Activated gamma-delta T cell treated with anti-CD3 and anti-CD28 coated beads, Interleukin-2, amount 50 U/mL, for 16 hours (primary cell): ENCODE measurements at regions not wholly inside any gene's neighbourhood (a gene's known extent, or its start where the extent isn't known, plus 50 kb on each side); places are given as distances from the start of the nearest gene placed in this dataset.
"Not testable (repeated sequence)": the region's sequence is repeated elsewhere in the genome, so short reads cannot be mapped to it uniquely, and the experiment has no call there.

ENCODE experiments used
- DNase-seq: peaks from one replicate; pipeline ENCODE4 v3.0.0-alpha.2; 2020; ENCODE audit warnings: low read depth

DNA sequence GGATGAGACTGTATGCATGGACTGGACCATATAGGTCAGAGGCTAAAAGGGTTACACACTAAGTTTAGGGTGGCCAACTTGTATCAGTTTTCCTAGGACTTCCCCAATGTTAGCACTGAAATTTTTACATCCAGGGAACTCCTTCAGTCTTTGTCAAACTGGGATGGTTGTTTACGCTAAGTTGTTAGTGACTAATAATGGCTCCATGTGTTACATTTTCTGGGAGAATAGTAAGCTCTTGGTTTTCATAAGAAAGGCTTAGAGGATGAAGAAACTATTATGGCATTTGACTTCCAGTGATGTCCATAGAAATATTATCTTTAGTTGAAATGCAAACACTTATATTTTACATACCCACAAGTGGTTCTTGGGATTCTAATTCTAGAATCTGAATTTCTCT, 57.9 kb upstream of the ST3GAL6 start:
- DNase-seq: no peak

DNA sequence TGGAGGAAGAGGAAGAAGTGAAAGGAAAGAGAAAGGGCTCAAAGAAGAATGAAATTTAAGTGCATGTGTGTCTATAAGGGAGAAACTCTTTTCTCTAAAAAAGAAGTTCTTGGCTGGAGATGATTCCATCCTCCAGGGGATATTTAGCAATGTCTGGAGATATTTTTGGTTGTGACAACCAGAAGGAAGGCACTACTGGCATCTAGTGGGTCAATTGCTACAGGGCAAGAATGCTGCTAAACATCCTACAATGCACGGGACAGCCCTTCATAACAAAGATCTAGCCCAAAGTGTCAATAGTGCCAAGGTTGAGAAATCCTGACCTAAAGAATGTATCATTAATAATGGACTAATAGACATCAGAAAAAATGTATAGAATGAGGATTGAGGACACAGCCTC, 57.4 kb upstream of the ST3GAL6 start:
- no peak for DNase-seq

DNA sequence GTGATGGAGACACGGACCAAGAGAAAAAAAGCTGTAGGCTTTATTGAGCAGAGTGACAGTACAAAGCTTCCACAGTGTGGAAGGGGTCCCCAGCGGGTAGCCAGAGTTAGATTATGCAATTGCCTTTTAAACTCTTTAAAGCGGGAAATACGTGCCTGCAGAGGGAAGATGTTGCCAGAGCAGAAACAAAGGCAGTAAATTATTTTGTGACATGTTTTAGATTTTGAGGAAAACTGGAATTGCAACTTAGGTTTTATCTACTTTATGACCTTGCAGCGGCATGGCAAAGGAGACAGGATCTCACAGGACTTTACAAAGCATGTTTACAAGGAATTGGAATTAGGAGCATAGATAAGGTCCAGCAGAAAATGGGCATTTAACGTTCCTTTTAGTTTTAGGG, 54.5 kb upstream of the ST3GAL6 start:
- DNase-seq: not testable (repeated sequence)

- no peak for DNase-seq
Measured at GRCh38 chr3:98709441-98709840, 53.7 kb upstream of the ST3GAL6 start.

DNA sequence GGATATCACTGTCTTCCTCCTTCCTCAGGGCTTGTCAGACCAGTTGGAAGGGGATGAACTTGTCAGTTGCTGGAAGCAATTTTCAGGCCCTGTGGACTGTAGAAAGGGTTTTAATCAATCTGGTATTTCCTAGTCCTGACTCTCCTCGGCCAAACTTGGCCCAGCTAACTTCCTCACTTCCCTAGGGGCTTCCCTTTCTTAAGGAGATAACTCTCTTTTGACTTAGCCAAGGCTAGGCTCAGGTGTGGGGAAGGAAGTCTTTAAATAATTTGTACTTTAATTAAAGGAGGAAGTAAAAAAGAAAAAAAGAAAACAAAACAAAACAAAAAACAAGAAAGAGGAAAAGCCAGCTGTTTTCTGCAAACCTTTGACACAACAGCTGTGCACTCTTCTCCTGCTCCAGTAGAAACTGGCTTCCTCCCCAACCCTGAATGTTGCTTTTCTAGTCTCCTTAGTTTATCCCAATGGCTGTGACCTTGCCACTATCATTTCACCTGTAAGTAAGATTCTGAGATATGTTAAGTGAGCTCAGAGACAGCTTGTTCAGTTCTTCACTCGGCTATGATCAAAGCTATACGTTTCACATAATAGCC, 53.0 kb upstream of the ST3GAL6 start:
- DNase-seq: no peak

DNA sequence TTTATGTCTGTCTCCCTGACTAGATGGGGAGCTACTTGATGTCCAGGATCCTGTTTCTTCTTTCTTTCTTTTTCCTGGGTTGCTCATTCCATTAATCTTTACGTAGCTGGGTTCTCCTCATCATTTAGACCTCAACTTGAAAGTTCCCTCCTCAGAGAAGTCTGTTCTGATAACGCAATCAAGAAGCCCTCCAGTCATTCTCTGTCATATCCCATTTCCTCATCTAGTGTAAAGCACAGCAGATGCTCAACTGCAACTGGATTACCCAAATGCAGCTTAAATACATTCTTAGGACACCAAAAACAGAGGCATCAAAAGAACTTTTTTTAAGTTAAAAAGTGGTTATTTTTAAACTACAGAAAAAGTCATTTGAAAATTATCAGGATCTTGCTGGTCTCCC, 51.7 kb upstream of the ST3GAL6 start:
- DNase-seq: no peak

DNA sequence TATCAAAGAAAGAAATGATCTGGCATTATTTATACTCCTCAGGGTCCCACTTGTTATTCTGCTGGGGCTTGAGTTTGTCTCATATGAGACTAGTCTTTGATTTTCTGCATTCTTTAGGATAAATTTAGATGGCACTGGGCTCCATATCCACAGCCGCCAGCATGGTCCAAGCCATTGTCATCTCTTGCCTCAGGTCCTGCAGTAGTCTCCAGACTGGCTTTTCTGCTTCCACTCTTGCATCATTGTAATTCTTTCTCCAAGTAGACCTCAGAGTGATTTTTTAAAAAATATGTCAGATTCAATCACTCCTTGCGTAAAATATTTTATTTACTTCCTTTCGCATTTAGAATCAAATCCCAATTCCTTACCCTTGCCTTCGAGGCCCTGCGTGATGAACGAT, 50.4 kb upstream of the ST3GAL6 start:
- DNase-seq: no peak

DNA sequence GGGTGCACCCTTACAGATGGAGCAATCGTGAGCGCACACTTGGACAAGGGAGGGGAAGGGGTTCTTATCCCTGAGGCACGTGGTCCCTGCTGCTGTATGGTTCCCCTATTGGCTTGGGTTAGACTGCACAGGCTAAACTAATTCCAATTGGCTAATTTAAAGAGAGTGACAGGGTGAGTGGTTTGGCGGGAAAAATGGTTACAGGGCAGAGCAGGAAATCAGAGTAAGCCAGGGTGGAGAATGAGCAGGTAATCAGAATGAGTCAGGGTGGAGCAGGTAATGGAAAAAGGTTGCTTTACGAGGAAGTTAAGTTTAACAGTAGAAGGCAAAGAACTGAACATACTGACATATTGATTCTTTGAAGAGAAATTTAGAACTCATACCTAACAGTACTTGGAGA, 49.8 kb upstream of the ST3GAL6 start:
- not testable (repeated sequence) for DNase-seq
